HG03060 (cell line): ENCODE measurements at regions not wholly inside any gene's neighbourhood (a gene's known extent, or its start where the extent isn't known, plus 50 kb on each side); places are given as distances from the start of the nearest gene placed in this dataset.
"Not testable (repeated sequence)": the region's sequence is repeated elsewhere in the genome, so short reads cannot be mapped to it uniquely, and the experiment has no call there.

Source experiments
- ATAC-seq: cut with Tn5 transposase; IDR thresholded peaks from one replicate; pipeline ENCODE4 v1.9.1; 2021; ENCODE audit warnings: low read depth, moderate number of reproducible peaks; ENCODE audit not compliant: unreplicated experiment

DNA sequence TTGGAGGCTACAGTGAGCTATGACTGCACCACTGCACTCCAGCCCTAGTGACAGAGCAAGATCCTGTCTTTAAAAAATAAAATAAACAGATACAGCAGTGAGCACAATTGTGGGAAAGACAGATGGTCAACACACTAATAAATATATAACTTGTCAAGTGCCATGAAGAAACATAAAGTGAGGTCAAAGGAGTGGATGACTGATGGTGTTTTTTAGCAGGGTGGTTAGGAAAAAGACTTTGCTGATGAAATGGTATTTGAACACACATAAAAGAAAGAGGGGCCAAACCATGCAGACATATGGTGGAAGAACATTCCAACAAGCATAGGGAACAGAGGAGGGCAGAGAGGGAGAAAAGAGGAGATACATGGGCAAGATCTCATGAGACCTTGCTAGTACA lies 392.7 kb upstream of the AUTS2 start:
- ATAC-seq, result no peak

- ATAC-seq, result no peak
Measured at GRCh38 chr7:69208276-69208675, 390.0 kb upstream of the AUTS2 start.

DNA sequence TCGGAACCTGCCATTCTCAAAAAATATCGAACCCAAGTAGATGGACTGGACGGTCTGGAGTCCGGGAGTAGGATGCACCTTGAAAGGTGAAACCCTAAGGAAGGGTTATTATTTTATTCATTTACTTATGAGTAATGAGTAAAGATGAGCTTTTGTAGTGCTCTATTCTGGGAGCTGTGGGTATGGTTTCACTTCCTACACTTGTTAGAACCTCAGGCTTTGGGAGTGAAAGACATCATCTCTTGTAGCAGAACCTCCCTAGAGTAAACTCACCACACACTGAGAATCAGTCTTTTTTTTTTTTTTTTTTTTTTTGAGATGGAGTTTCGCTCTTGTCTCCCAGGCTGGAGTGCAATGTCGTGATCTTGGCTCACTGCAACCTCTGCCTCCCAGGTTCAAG lies 389.4 kb upstream of the AUTS2 start:
- ATAC-seq, result peak; percentile 99

DNA sequence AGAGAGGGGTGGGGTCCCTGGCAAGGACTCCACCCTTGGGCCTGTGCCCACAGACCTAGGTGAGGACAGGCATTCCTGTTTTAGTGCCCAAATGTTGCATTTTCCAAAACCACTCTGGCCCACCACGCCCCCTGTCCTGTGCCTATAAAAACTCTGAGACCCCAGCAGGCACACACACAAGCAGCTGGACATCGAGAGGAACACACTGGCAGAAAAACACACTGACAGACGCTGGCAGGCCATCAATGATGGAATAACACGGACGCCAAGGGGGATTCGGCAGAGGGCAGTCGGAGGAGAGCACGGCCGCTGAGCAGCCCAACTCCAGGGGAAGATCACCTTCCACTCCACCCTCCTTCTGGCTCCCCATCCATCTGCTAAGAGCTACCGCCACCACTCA lies 386.9 kb upstream of the AUTS2 start:
- no peak for ATAC-seq

GRCh38 chr7:69211739-69212138 lies 386.5 kb upstream of the AUTS2 start:
- ATAC-seq, result no peak

- no peak for ATAC-seq
Measured at GRCh38 chr7:69213878-69214277, 384.4 kb upstream of the AUTS2 start.

- not testable (repeated sequence) for ATAC-seq
Measured at GRCh38 chr7:69215516-69215915, 382.8 kb upstream of the AUTS2 start.

DNA sequence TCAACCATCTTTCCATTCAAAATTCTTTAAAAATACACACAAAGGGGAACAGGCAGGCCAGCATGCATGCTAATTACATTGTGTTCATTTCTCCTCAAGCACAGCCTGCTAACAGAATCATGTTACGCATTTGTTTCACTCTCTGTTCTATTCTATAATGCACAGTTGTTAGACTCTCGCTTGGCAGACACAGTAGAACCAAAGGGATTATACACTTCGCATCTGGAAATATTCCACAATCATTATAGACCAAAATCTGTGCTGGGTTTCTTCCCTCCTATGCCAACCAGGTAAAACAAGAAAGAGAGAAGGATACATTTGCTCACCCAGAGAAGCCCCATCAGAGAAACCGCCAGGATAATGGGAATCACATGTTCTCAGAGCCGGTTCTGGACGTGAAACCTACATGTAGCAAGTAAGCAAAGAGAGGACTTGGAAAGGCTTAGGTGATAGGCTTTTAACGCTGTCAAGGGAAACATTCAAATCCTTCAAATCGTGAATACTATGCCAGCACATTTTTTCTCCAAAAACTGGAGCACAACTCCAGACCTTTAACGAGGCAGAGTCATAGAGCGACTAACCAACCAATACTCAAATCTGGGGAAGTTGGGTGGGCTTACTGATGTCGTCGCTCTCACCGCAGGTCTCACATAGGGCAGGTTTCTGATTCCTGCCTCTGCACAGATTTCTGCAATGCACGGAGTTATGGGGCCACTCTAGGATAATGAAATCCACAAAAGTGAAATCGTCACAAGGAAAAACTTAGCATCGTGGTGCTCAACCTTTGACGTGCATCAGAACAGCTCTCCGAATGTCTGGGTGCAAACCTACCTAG lies 380.5 kb upstream of the AUTS2 start:
- ATAC-seq, result no peak

DNA sequence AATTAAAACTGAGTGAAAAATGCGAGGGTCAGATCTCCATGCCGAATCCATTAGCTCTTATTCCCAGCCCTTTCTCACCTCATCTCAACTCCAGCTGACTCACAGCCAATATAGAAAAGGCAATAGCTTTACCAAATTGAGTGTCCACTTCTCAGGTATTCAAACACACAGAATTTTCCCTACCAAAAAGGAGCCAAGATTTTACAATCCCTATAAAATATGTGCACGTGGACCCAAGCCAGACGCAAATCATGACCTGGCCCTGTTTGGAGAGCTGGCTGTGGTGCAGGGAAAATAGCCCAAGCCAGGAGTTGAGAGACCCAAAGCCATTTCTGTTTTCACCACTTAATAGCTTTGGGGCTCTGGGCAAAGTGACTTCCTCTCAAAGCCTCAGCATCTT lies 379.7 kb upstream of the AUTS2 start:
- no peak for ATAC-seq

GRCh38 chr7:69219381-69219780 lies 378.9 kb upstream of the AUTS2 start:
- ATAC-seq, result no peak

DNA sequence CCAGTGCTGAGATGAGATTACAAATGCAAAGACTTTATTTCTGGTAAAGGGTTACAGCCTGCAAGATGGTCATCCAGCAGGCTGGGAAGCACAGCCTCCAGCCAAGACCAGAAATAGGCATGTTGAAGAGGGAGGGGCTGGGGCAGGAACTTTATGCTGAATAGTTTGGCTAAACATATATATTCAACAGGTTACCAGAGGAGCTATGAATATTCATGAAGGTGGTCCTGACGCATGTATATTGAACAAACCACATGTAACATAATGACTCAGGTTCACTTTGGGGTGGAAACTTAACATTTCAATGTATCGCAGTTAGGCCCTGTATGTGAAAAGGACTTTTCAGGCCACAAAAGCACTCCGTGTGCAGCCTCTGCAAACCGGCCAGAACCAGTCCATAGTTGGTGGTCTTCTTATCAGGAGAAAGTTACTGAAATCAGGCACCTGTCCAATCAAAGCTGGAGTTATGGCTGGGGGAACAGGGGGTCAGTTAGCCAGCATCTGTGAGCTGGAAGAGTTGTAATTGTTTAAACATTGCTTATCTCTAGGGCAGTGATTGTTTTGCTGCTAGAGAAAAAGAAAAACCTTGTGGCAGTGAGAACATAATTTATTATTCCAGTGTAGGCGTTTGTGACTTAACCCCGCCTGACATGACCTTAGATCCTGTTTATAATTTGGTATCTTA lies 372.9 kb upstream of the AUTS2 start:
- ATAC-seq, result no peak

GRCh38 chr7:69228212-69228811 lies 370.0 kb upstream of the AUTS2 start:
- ATAC-seq, result no peak

DNA sequence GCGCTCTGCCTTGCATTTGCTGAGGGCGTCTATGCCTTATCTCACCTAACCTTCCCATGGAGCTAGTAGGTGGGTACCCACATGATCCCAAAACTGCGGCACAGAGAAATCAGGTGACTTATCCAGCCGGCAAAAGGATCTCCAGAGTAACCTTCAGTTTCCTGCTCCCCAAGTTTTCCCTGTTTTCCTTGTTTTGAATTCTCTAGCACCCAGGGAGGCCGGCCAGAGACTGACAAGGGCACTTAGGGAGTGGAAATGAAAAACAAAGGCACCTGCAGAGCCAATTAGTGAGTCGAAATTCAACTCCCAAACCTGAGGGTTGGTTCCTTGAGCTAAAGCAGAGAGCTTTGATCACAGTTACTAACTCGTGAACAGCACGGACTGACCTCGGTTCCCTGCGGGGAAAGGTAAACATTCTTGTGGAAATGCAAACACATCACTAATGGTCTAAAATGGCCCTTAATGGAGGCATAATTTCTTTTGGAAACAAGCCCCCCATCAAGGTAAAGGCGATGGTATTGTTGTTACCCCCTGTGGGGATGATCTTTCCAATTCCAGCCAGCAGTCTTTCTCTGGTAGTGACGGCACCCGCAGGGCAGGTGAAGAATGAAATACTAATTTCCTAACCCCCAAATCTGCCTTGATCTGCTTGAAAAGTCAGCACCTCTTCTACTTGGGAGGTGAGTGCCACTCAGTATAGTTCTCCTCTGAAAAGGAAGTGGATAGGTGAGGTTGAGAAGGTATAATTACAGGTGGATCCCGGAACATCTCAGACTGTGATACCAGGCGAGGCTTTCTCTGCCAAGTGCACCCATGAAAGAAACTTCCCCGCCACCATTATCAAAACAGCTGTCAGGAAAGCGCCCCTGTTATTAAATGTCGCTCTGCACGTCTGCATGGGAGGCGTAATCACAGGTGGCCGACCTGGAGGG lies 365.6 kb upstream of the AUTS2 start:
- ATAC-seq, result no peak

DNA sequence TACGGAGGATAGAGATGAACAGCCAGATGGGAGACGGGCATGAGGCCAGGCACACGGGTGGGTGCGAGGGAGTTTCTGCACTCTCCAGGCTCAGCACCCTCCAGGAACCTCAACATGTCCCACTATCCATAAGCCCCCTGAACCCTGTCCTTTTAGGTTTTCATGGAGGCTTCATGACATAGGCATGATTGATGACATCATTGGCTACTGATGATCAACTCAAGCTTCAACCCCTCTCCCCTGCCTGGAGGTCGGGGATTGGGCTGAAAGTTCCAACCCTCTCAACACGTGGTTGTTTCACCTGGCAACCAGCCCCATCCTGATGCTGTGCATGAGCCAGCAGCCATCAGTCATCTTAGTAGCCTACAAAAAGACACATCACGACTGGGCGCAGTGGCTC lies 360.7 kb upstream of the AUTS2 start:
- ATAC-seq, result no peak

DNA sequence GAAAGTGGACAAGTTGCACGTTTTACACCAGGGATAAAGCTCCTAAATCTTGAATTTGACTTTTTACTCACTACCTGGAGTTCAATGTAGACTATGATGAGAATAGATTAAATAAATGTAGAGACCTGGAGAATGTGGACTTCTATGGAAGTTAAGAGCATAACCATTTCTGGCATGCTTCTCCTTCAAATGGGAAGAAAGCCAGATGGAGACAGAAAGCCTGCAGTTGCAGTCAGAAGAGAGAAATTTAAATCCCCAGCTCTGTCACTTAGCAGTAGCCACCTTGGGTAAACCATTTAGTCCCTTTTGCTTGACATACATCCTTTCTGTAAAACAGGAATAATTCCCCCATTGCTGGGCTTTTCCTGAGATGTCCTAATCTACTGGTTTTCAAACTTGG lies 355.3 kb upstream of the AUTS2 start:
- no peak for ATAC-seq

GRCh38 chr7:69244701-69245100 lies 353.6 kb upstream of the AUTS2 start:
- ATAC-seq, result no peak

DNA sequence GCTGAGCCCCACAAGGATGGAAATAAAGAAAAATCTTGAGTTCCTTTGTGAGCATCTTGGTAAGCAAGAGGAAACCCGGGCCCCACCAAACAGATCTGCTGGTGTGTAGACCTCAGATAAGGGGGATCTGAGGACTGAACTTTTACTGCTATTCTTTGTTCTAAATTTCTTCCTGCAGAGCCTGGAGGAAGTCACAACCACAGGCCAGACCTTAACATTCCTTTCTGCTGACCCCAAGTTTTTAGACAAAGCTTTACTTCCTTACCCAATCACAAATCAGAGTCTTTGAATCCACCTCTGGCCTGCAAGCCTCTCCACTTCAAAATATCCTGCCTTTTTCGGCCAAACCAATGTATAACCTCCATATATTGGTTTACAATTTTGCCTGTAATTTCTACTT lies 352.6 kb upstream of the AUTS2 start:
- ATAC-seq, result no peak

DNA sequence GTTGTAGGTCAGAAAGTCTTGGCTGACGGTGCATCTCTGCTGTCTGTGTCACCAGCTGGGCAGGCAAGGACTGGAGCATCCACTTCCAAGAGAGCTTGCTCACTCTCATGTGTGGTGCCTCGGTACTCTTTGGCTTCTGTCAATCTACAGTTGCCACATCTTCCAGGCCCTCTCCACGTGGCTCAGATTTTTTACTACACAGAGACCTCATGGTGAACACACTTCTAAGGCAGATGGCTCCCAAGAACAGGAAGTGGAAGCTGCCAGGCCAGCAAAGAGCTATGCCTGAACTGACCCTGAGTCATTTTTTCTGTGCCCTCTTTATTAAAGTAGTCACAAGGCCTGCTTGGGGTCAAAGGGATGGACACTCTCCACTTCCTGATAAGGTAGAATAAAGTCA lies 351.5 kb upstream of the AUTS2 start:
- no peak for ATAC-seq

DNA sequence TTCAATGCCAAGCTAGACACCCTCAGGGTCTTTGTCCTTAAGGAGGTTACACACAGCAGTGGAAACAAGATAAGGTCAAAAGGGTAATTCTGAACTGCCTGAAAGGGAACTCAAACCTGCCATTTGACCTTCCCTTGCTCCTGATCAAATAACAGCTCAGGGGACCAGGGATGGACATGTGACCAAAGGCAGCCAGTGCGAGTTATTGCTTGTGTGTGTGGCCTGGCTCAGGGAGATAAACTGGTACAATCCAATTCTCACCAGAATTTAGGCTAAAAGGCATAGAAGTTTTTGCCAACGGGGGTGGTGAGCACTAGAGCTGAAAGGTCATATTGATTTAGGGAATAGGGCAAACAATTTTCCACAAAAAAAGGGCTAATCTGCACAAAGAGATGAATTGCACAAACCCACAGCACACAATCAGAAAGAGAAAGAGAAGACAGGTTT lies 349.9 kb upstream of the AUTS2 start:
- not testable (repeated sequence) for ATAC-seq

GRCh38 chr7:69250958-69251357 lies 347.3 kb upstream of the AUTS2 start:
- ATAC-seq, result no peak

DNA sequence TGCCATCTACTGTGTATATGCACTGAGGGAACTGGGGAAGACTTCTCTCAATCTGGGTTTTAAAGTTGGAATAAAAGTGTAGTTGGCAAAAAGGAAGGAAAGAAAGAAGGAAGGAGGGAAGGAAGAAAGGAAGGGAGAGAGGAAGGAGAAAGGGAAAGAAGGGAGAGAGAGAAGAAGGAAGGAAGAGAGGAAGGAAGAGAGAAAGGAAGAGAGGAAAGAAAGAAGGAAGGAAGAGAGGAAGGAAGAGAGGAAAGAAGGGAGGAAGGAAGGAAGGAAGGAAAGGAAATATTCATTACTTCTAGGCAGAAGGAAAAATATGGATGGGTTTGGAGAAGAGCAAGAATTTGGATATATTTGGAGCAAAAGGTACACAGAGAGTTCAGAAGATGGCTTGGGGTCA lies 343.6 kb upstream of the AUTS2 start:
- ATAC-seq, result no peak
